ENCODE measurements at regions not wholly inside any gene's neighbourhood (a gene's known extent, or its start where the extent isn't known, plus 50 kb on each side); places are given as distances from the start of the nearest gene placed in this dataset.

DNA sequence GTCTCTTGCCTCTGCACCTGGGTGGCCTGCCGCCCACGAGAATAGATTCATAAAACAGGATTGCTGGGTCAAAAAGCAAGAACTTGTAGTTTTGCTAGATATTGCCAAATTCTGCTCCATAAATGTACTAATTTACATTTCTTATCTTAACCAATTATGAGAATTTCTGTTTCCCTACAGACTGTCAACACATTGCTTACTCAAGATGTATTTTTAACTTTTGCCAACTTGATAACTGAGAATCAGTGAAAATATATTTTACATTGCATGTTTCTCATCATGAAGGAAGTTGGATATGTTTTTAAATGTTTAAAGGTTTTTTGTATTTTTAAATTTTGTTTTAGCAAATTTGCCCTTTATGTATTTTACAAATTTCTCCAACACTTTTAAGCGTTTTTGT is 664.8 kb downstream of the MMUT start:
- no peak for DNase-seq (ENCODE audit: low spot score)
- no peak for ATAC-seq (ENCODE audit: low FRiP score)

DNA sequence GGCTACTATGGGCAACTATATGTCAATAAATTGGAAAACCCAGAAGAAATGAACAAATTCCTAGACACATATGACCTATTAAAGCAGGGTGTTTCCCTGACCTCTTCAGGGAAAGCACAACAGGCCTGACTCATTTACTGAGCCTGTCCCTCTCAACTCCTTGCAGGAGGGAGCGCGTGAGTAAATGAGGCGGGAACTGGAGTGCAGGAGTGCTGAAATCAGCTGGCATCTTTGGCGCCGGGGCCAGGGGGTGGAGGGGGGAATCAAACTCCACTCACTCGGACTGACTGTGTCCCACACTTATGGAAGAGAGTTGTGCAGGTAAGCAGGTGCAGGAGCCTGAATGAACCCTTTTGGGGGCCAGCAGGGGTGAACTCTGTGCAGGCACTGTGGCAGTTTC is 671.2 kb upstream of the PTCHD4 start:
- DNase-seq (ENCODE audit: low spot score) (no peak), ATAC-seq (ENCODE audit: low FRiP score) (no peak)
- TF ChIP-seq, protein P1, sequence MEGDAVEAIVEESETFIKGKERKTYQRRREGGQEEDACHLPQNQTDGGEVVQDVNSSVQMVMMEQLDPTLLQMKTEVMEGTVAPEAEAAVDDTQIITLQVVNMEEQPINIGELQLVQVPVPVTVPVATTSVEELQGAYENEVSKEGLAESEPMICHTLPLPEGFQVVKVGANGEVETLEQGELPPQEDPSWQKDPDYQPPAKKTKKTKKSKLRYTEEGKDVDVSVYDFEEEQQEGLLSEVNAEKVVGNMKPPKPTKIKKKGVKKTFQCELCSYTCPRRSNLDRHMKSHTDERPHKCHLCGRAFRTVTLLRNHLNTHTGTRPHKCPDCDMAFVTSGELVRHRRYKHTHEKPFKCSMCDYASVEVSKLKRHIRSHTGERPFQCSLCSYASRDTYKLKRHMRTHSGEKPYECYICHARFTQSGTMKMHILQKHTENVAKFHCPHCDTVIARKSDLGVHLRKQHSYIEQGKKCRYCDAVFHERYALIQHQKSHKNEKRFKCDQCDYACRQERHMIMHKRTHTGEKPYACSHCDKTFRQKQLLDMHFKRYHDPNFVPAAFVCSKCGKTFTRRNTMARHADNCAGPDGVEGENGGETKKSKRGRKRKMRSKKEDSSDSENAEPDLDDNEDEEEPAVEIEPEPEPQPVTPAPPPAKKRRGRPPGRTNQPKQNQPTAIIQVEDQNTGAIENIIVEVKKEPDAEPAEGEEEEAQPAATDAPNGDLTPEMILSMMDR (IDR thresholded peaks at IDR 0.05) = no peak

More for the DNA sequence above, 664.8 kb downstream of the MMUT start:
- TF ChIP-seq, protein P1 (IDR thresholded peaks at IDR 0.05) = no peak

DNA sequence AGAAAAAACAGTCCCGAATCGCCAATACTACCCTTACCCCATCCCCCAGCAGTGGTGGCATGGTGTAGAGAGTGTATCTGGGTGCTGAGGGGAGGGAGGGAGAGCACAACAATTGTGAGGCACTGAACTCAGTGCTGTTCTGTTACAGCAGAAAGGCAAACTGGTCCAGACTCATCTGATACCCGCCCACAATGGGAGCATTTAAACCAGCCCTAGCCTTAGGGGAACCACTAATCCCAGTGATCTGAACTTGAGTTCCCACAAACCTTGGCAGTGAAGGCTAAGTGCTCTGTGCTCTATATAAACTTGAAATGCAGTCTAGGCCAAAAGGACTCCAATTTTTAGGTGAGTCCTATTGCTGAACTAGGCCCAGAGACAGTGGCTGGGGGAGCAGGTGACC is 666.4 kb upstream of the PTCHD4 start:
- TF ChIP-seq, protein P1 (IDR thresholded peaks at IDR 0.05) = no peak
- DNase-seq (ENCODE audit: low spot score) (no peak), ATAC-seq (ENCODE audit: low FRiP score) (no peak)

DNA sequence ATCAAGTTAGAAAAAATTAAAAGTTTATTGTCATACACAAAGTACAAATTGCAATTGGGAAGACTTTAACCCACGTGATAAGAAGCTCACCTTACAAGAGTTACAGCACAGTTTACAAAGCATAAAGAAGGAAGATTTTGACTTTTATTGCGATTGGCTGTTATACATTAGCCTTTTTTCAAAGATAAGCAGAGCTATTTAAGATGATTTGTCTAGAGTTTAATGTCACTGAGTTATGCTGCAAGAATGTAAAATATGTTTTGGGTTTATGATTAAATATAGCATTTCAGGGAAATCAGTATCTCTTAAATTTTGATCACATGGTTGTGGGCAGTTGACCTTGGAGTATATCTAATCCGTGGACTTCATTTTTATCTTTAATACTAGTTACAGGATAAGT is 664.2 kb upstream of the PTCHD4 start:
- DNase-seq (ENCODE audit: low spot score) (no peak), ATAC-seq (ENCODE audit: low FRiP score) (peak; percentile 37)
- TF ChIP-seq, protein P1 (IDR thresholded peaks at IDR 0.05) = no peak

DNA sequence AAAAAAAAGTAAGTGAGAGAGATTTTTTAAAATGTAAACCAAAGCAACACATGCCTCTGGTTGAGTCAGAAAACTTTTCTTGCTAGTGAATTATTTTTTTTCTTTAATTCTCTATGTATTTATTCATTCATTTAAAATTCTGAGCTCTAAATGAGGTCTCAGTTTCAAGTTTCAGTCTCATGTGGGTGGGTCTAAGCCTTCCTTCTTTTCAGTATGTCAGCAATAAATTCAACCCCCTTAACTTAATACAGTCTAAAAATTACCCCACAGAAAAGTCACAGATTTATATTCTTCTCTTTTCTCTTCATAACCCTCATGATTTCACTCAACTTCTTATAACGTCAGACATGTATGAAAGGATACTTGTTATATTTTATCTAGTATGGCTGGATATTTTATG is 663.3 kb upstream of the PTCHD4 start:
- TF ChIP-seq, protein P1 (IDR thresholded peaks at IDR 0.05) = no peak
- DNase-seq (ENCODE audit: low spot score) = no peak
- no peak for ATAC-seq (ENCODE audit: low FRiP score)

DNA sequence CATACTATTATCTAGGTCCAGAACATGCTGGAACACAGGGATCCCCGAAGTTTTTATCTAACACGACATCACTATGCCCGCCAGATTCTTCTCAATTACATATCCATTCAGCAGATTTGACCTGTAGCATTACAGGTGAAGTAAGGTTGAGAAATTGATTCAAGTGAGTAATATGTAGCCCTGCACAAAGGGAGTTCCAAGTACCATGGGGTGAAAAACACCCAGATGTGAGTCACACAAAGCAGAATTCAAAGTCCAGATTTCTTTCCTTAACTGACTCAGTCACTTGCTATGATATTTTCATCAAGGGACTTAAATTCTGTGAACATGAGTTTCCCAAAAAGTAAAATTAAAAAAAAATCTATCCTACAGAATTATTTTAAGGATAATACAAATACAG is 655.4 kb upstream of the PTCHD4 start:
- no peak for DNase-seq (ENCODE audit: low spot score)
- ATAC-seq (ENCODE audit: low FRiP score) = peak; percentile 76
- TF ChIP-seq, protein P1 (IDR thresholded peaks at IDR 0.05) = no peak

DNA sequence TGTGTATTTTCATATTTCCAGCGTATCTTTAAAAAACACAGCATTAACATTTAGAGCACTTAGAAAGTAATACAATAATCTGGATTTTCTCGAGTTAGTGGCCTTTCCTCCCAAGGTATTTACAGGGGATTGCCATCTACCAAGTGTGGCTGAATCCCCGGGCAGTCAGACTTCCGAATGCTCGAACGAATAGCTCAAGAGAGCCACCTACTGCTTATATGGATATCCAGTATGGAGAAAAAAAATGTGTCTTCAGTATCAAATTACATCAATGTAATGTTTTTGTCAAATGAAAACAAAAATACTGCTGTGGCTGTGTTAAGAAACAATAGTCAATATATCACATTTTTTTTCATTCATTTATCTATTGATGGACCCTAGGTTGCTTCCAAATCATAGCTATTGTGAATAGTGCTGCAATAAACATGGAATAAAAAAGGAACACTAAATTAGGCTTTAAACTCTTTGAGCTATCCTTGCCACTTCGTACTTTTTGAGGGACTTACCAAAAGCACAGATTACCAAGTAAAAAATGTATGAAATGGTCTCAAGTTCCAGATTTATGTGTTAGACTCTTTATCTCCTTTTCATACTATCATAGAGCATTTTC is 654.5 kb upstream of the PTCHD4 start:
- ATAC-seq (ENCODE audit: low FRiP score) = no peak

More for the DNA sequence above, 654.5 kb upstream of the PTCHD4 start:
- TF ChIP-seq, protein P1 (IDR thresholded peaks at IDR 0.05) = no peak
- DNase-seq (ENCODE audit: low spot score) = no peak

Measured in omental fat pad (tissue), 3 donors.